Panc1 (cell line): ENCODE measurements at regions not wholly inside any gene's neighbourhood (a gene's known extent, or its start where the extent isn't known, plus 50 kb on each side); places are given as distances from the start of the nearest gene placed in this dataset.

Experiments used
- POLR2AphosphoS5 ChIP-seq: IDR thresholded peaks from 2 replicates; pipeline ENCODE4 v1.6.1; 2012; ENCODE audit warnings: mild to moderate bottlenecking, low read depth, low read length, moderate library complexity
- SIN3A ChIP-seq: IDR thresholded peaks from 2 replicates; pipeline ENCODE4 v1.6.1; 2012; ENCODE audit warnings: low read depth, mild to moderate bottlenecking, low read length, moderate library complexity, borderline replicate concordance; ENCODE audit not compliant: insufficient read depth
- TCF7L2 ChIP-seq: IDR thresholded peaks from 2 replicates; pipeline ENCODE4 v1.6.1; 2011; ENCODE audit warnings: mild to moderate bottlenecking, low read depth, low read length, inconsistent platforms
- TF ChIP-seq, protein P1 (sequence below): fragments of 450-650 bp; IDR thresholded peaks from 2 replicates; pipeline ENCODE4 v1.5.1; 2017; ENCODE audit warnings: mild to moderate bottlenecking
- TF ChIP-seq, protein P2 (sequence below), 2 experiments: IDR thresholded peaks; 2 replicates each; pipeline ENCODE4 v1.6.1; 2011 to 2012; ENCODE audit warnings: low read depth in 2 of 2, control low read depth in 1 of 2, low read length in 1 of 2, mild to moderate bottlenecking in 1 of 2, moderate library complexity in 1 of 2; ENCODE audit not compliant: insufficient read depth in 1 of 2

DNA sequence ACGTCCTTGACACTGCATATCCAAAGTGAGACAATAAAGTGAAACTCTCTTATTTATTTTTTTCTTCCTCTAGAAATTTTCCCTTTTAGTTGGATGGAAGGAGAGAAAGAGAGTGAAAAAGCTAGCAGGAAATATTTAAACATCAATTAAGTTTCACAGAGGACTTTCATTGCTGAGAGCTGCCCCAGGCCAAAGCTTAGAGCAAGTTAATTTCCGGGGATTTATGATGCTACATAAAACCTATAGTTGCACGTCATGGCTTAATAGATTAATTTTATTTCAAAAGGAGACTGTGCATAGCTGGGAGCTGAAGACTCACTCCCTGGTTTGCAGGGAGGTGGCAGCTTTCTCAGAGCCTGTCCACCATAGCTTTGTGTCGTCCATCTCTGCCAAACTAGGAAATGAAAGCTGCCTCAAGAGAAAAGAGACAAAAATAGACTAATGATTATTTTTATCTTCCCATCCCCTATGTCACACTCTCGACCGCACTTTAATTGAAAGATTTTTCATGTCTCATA is 323.3 kb upstream of the RAB6C start:
- TF ChIP-seq, protein P1, sequence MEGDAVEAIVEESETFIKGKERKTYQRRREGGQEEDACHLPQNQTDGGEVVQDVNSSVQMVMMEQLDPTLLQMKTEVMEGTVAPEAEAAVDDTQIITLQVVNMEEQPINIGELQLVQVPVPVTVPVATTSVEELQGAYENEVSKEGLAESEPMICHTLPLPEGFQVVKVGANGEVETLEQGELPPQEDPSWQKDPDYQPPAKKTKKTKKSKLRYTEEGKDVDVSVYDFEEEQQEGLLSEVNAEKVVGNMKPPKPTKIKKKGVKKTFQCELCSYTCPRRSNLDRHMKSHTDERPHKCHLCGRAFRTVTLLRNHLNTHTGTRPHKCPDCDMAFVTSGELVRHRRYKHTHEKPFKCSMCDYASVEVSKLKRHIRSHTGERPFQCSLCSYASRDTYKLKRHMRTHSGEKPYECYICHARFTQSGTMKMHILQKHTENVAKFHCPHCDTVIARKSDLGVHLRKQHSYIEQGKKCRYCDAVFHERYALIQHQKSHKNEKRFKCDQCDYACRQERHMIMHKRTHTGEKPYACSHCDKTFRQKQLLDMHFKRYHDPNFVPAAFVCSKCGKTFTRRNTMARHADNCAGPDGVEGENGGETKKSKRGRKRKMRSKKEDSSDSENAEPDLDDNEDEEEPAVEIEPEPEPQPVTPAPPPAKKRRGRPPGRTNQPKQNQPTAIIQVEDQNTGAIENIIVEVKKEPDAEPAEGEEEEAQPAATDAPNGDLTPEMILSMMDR: no peak
- TF ChIP-seq POLR2AphosphoS5 (no peak), SIN3A (no peak), TCF7L2 (no peak)
- TF ChIP-seq, protein P2, sequence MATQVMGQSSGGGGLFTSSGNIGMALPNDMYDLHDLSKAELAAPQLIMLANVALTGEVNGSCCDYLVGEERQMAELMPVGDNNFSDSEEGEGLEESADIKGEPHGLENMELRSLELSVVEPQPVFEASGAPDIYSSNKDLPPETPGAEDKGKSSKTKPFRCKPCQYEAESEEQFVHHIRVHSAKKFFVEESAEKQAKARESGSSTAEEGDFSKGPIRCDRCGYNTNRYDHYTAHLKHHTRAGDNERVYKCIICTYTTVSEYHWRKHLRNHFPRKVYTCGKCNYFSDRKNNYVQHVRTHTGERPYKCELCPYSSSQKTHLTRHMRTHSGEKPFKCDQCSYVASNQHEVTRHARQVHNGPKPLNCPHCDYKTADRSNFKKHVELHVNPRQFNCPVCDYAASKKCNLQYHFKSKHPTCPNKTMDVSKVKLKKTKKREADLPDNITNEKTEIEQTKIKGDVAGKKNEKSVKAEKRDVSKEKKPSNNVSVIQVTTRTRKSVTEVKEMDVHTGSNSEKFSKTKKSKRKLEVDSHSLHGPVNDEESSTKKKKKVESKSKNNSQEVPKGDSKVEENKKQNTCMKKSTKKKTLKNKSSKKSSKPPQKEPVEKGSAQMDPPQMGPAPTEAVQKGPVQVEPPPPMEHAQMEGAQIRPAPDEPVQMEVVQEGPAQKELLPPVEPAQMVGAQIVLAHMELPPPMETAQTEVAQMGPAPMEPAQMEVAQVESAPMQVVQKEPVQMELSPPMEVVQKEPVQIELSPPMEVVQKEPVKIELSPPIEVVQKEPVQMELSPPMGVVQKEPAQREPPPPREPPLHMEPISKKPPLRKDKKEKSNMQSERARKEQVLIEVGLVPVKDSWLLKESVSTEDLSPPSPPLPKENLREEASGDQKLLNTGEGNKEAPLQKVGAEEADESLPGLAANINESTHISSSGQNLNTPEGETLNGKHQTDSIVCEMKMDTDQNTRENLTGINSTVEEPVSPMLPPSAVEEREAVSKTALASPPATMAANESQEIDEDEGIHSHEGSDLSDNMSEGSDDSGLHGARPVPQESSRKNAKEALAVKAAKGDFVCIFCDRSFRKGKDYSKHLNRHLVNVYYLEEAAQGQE (IDR thresholded peaks at IDR 0.05; ENCODE audit: insufficient read depth in 1 of 2, low read depth in 2 of 2, low read length in 1 of 2): no peak
